HepG2 (cell line): ENCODE measurements at regions not wholly inside any gene's neighbourhood (a gene's known extent, or its start where the extent isn't known, plus 50 kb on each side); places are given as distances from the start of the nearest gene placed in this dataset.

Experiments
- ATAC-seq: fragments of 200-7000 bp; cut with Tn5 transposase; 3 replicates; pipeline ENCODE4 v1.9.1; 2020; ENCODE audit warnings: mild to moderate bottlenecking, moderate library complexity
- BruUV-seq: library from RNA; stranded (reverse); fragments of 400-500 nt; replicated peaks from 2 replicates; lab custom pipeline; 2021; lab: Mats Ljungman, UMichigan
- CTCF ChIA-PET: fragments of 300-600 bp; formaldehyde crosslinking; extraction: SDS; loops from one replicate; lab custom pipeline; 2021; ENCODE audit warnings: low total read pairs, inconsistent platforms, low intra/inter-chr PET ratio; lab: Yijun Ruan, JAX
- POLR2A ChIA-PET: fragments of 350-600 bp; sonication (Branson Sonifier 250); formaldehyde crosslinking; loops from one replicate; lab custom pipeline; 2020; ENCODE audit warnings: antibody characterized with exemption, inconsistent platforms; lab: Yijun Ruan, JAX
- DNase-seq: peaks from one replicate; pipeline ENCODE4 v3.0.0-alpha.2; 2015; ENCODE audit warnings: low spot score
- FAIRE-seq: peaks from 3 replicates; lab custom pipeline; 2011; peaks lifted over from hg19 to GRCh38; lab: Jason Lieb, UNC
- H2AFZ ChIP-seq: one replicate; pipeline ENCODE4 v1.6.1; 2011; ENCODE audit warnings: low read length, inconsistent platforms
- H3K27ac ChIP-seq: fragments of 300-600 bp; 3 replicates; pipeline ENCODE4 v1.8.0; 2011; ENCODE audit warnings: mixed run types, mild to moderate bottlenecking, mixed read lengths, low read length, inconsistent platforms; ENCODE audit not compliant: insufficient read depth; ENCODE audit errors: extremely low read length
- H3K27me3 ChIP-seq, 2 experiments: fragments of 200-600 bp in 1 of 2; 2 replicates in 1 of 2; 3 replicates in 1 of 2; pipeline versions ENCODE4 v1.6.0 to v1.8.0; 2011; ENCODE audit warnings: low read length in 2 of 2, mild to moderate bottlenecking in 2 of 2, moderate library complexity in 2 of 2, inconsistent platforms in 1 of 2; ENCODE audit not compliant: insufficient read depth in 2 of 2, control insufficient read depth in 1 of 2
- H3K36me3 ChIP-seq, 2 experiments: fragments of 200-600 bp in 1 of 2; replicated peaks in 1 of 2; 2 replicates in 1 of 2; 3 replicates in 1 of 2; pipeline versions ENCODE4 v1.5.1 to v1.8.0; 2011; ENCODE audit warnings: low read length in 2 of 2, inconsistent platforms in 1 of 2; ENCODE audit not compliant: insufficient read depth in 2 of 2, control insufficient read depth in 1 of 2
- H3K4me1 ChIP-seq: 2 replicates; pipeline ENCODE4 v1.5.1; 2012; ENCODE audit warnings: low read length, inconsistent platforms; ENCODE audit not compliant: insufficient read depth
- H3K4me2 ChIP-seq: 2 replicates; pipeline ENCODE4 v1.6.0; 2011; ENCODE audit warnings: low read depth, low read length, inconsistent platforms
- H3K4me3 ChIP-seq, 3 experiments: fragments of 200-600 bp in 1 of 3; sonication (generic), shearing (Covaris generic) in 1 of 3; replicated peaks in 1 of 3; 2 replicates each; pipeline ENCODE4 v1.5.1; 2011 to 2016; ENCODE audit warnings: low read length in 3 of 3, inconsistent platforms in 2 of 3, low read depth in 2 of 3, mild to moderate bottlenecking in 2 of 3, control low read depth in 1 of 3, mixed read lengths in 1 of 3; ENCODE audit not compliant: insufficient read depth in 1 of 3
- H3K79me2 ChIP-seq: one replicate; pipeline ENCODE4 v1.6.1; 2011; ENCODE audit warnings: low read length, inconsistent platforms; ENCODE audit not compliant: insufficient read depth
- H3K9ac ChIP-seq: 2 replicates; pipeline ENCODE4 v1.6.0; 2011; ENCODE audit warnings: mild to moderate bottlenecking, low read depth, low read length, inconsistent platforms; ENCODE audit not compliant: insufficient read depth
- H3K9me3 ChIP-seq: 2 replicates; pipeline ENCODE4 v1.5.1; 2012; ENCODE audit warnings: mild to moderate bottlenecking, low read length
- H4K20me1 ChIP-seq: 2 replicates; pipeline ENCODE4 v1.6.0; 2011; ENCODE audit warnings: inconsistent platforms, mild to moderate bottlenecking, low read length, moderate library complexity; ENCODE audit not compliant: insufficient read depth
- GFI1 ChIP-seq: sonication (generic); formaldehyde crosslinking; IDR thresholded peaks from 2 replicates; pipeline ENCODE4 v1.5.0; 2020; ENCODE audit warnings: missing genetic modification reagents, mild to moderate bottlenecking, borderline replicate concordance
- GTF2F1 ChIP-seq: fragments of 150-350 bp; IDR thresholded peaks from 2 replicates; pipeline ENCODE4 v1.6.1; 2014; ENCODE audit warnings: low read length
- HBP1 ChIP-seq: IDR thresholded peaks from 2 replicates; pipeline ENCODE4 v1.6.1; 2016; ENCODE audit warnings: low read depth, control low read depth
- MEF2D ChIP-seq: sonication (generic); formaldehyde crosslinking; IDR thresholded peaks from 2 replicates; pipeline ENCODE4 v1.5.1; 2020; ENCODE audit warnings: mild to moderate bottlenecking, missing genetic modification reagents
- NFE2L2 ChIP-seq: fragments of 150-350 bp; IDR thresholded peaks from 2 replicates; pipeline ENCODE4 v1.6.1; 2014; ENCODE audit warnings: low read length
- PCBP1 ChIP-seq: fragments of 200-400 bp; formaldehyde crosslinking; IDR thresholded peaks from 2 replicates; pipeline ENCODE4 v1.6.1; 2017; ENCODE audit warnings: mild to moderate bottlenecking, low read depth, low read length, borderline replicate concordance
- STAT6 ChIP-seq: sonication (generic); formaldehyde crosslinking; IDR thresholded peaks from 2 replicates; pipeline ENCODE4 v1.4.0; 2020; ENCODE audit warnings: missing genetic modification reagents, mild to moderate bottlenecking, borderline replicate concordance
- ZFP36L2 ChIP-seq: sonication (generic); formaldehyde crosslinking; IDR thresholded peaks from 2 replicates; pipeline ENCODE4 v1.4.0; 2020; ENCODE audit warnings: missing genetic modification reagents
- ZNF180 ChIP-seq: sonication (generic); formaldehyde crosslinking; IDR thresholded peaks from 2 replicates; pipeline ENCODE4 v1.4.0; 2020; ENCODE audit warnings: low read depth, missing genetic modification reagents, borderline replicate concordance
- ZNF317 ChIP-seq: sonication (generic); formaldehyde crosslinking; IDR thresholded peaks from 2 replicates; pipeline ENCODE4 v1.5.0; 2020; ENCODE audit warnings: mild to moderate bottlenecking, missing genetic modification reagents
- in situ Hi-C: cut with HindIII; loops from 2 replicates; pipeline ENCODE4 v1.10.0; 2017; ENCODE audit warnings: low pct_unique_long_range_greater_than_20kb; ENCODE audit not compliant: extremely low pct_ligation_motif_present
- intact Hi-C: fragments of 100-400 bp; cut with micrococcal nuclease; formaldehyde crosslinking; loops from one replicate; pipeline ENCODE4 v1.10.0; 2022; ENCODE audit not compliant: unreplicated experiment

- Histone ChIP-seq H3K79me2 (no peaks in the 10 kb centered on the region), H2AFZ (no peak overlapping the region), H3K9me3 (no peaks in the 10 kb centered on the region; the same call in 1 of the 2 replicates), H3K27me3 (no peaks in the 10 kb centered on the region), H4K20me1 (no peaks in the 10 kb centered on the region), H3K27ac (no peak overlapping the region), H3K4me3 (no peak overlapping the region), H3K4me2 (no peak overlapping the region), H3K9ac (no peak overlapping the region), H3K36me3 (no peaks in the 10 kb centered on the region), H3K4me1 (no peaks in the 10 kb centered on the region)
- in situ Hi-C loops, result no loop called here
- intact Hi-C loops, result no loop called here
- TF ChIP-seq NFE2L2 (no peak), STAT6 (CRISPR knock-in tag) (no peak), ZFP36L2 (CRISPR knock-in tag) (no peak), PCBP1 (no peak), GFI1 (CRISPR knock-in tag) (no peak), ZNF180 (no peak), HBP1 (CRISPR knock-in tag) (no peak), GTF2F1 (no peak), MEF2D (CRISPR knock-in tag) (no peak), ZNF317 (no peak)
- ChIA-PET POLR2A (no interaction called here), CTCF (no interaction called here)
- ATAC-seq (no peak), DNase-seq (no peak), FAIRE-seq (no peak)
- BruUV-seq, result no TSS peak
Observed at GRCh38 chr18:55111271-55111670, 152.0 kb upstream of the CCDC68 start.
